OCI-LY1 (cell line): ENCODE measurements at regions not wholly inside any gene's neighbourhood (a gene's known extent, or its start where the extent isn't known, plus 50 kb on each side); places are given as distances from the start of the nearest gene placed in this dataset.

Source experiments
- H2AFZ ChIP-seq: fragments of 200-600 bp; sonication (generic), shearing (Covaris generic); 2 replicates; pipeline ENCODE4 v1.6.0; 2014; ENCODE audit warnings: antibody characterized with exemption, mild to moderate bottlenecking, low read length
- H3F3A ChIP-seq: fragments of 200-600 bp; sonication (generic), shearing (Covaris generic); 2 replicates; pipeline ENCODE4 v1.6.0; 2014; ENCODE audit warnings: mild to moderate bottlenecking, antibody characterized with exemption, low read length, moderate library complexity; ENCODE audit not compliant: insufficient read depth
- H3K27ac ChIP-seq: fragments of 200-600 bp; sonication (generic); 2 replicates; pipeline ENCODE4 v1.5.1; 2014; ENCODE audit warnings: low read length, mixed run types, mild to moderate bottlenecking, low read depth; ENCODE audit not compliant: poor library complexity, severe bottlenecking
- H3K27me3 ChIP-seq: fragments of 200-600 bp; sonication (generic); 2 replicates; pipeline ENCODE4 v1.6.0; 2014; ENCODE audit warnings: antibody characterized with exemption, mild to moderate bottlenecking, low read length, moderate library complexity; ENCODE audit not compliant: insufficient read depth
- H3K36me3 ChIP-seq: fragments of 200-600 bp; sonication (generic); 2 replicates; pipeline ENCODE4 v1.6.1; 2014; ENCODE audit warnings: mild to moderate bottlenecking, antibody characterized with exemption, low read length, moderate library complexity, mixed read lengths; ENCODE audit not compliant: insufficient read depth
- H3K4me1 ChIP-seq: fragments of 200-600 bp; sonication (generic); 2 replicates; pipeline ENCODE4 v1.5.1; 2014; ENCODE audit warnings: mild to moderate bottlenecking, low read length, moderate library complexity; ENCODE audit not compliant: insufficient read depth, severe bottlenecking
- H3K4me2 ChIP-seq: fragments of 200-600 bp; sonication (generic), shearing (Covaris generic); 2 replicates; pipeline ENCODE4 v1.6.1; 2014; ENCODE audit warnings: low read length
- H3K4me3 ChIP-seq: fragments of 200-600 bp; sonication (generic); 2 replicates; pipeline ENCODE4 v1.5.1; 2014; ENCODE audit warnings: low read length, low read depth, mild to moderate bottlenecking, mixed read lengths; ENCODE audit not compliant: poor library complexity, severe bottlenecking
- H3K79me2 ChIP-seq: fragments of 200-600 bp; shearing (Covaris generic); 2 replicates; pipeline ENCODE4 v1.6.1; 2016; ENCODE audit warnings: mixed run types, low read length, mixed read lengths; ENCODE audit not compliant: insufficient read depth
- H3K9ac ChIP-seq: fragments of 200-600 bp; sonication (generic), shearing (Covaris generic); 2 replicates; pipeline ENCODE4 v1.6.1; 2014; ENCODE audit warnings: mild to moderate bottlenecking, low read length, mixed read lengths
- H3K9me2 ChIP-seq: fragments of 200-600 bp; sonication (generic), shearing (Covaris generic); 2 replicates; pipeline ENCODE4 v1.6.1; 2014; ENCODE audit warnings: low read depth, mild to moderate bottlenecking, low read length, mixed read lengths
- H3K9me3 ChIP-seq: fragments of 200-600 bp; shearing (Covaris generic); 2 replicates; pipeline ENCODE4 v1.6.1; 2014; ENCODE audit warnings: low read length, mixed read lengths
- H4K20me1 ChIP-seq: fragments of 200-600 bp; sonication (generic), shearing (Covaris generic); 2 replicates; pipeline ENCODE4 v1.6.0; 2016; ENCODE audit warnings: mild to moderate bottlenecking, low read length; ENCODE audit not compliant: insufficient read depth
- EZH2 ChIP-seq: fragments of 200-600 bp; sonication (generic), shearing (Covaris generic); IDR thresholded peaks from 2 replicates; pipeline ENCODE4 v1.8.0; 2017; ENCODE audit warnings: borderline replicate concordance, mixed run types, mild to moderate bottlenecking, antibody characterized with exemption, low read length, moderate library complexity, mixed read lengths
- TF ChIP-seq, protein P1 (sequence below): fragments of 200-600 bp; sonication (generic), shearing (Covaris generic); IDR thresholded peaks from 2 replicates; pipeline ENCODE4 v1.5.1; 2017; ENCODE audit warnings: mild to moderate bottlenecking, antibody characterized with exemption, low read length, moderate library complexity, mixed read lengths

GRCh38 chr12:31217356-31218130, 108.4 kb downstream of the SINHCAF start:
- Histone ChIP-seq H4K20me1 (no peaks in the 10 kb centered on the region), H3K9me2 (no peaks in the 10 kb centered on the region), H3K4me2 (no peak overlapping the region), H3K9ac (no peak overlapping the region), H3K4me1 (no peaks in the 10 kb centered on the region), H3K27ac (no peak overlapping the region), H2AFZ (no peak overlapping the region), H3F3A (no peaks in the 10 kb centered on the region), H3K4me3 (no peak overlapping the region), H3K9me3 (no peaks in the 10 kb centered on the region), H3K27me3 (no peaks in the 10 kb centered on the region), H3K79me2 (no peaks in the 10 kb centered on the region), H3K36me3 (no peaks in the 10 kb centered on the region)
- TF ChIP-seq, protein P1, sequence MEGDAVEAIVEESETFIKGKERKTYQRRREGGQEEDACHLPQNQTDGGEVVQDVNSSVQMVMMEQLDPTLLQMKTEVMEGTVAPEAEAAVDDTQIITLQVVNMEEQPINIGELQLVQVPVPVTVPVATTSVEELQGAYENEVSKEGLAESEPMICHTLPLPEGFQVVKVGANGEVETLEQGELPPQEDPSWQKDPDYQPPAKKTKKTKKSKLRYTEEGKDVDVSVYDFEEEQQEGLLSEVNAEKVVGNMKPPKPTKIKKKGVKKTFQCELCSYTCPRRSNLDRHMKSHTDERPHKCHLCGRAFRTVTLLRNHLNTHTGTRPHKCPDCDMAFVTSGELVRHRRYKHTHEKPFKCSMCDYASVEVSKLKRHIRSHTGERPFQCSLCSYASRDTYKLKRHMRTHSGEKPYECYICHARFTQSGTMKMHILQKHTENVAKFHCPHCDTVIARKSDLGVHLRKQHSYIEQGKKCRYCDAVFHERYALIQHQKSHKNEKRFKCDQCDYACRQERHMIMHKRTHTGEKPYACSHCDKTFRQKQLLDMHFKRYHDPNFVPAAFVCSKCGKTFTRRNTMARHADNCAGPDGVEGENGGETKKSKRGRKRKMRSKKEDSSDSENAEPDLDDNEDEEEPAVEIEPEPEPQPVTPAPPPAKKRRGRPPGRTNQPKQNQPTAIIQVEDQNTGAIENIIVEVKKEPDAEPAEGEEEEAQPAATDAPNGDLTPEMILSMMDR = no peak
- TF ChIP-seq EZH2 = no peak

DNA sequence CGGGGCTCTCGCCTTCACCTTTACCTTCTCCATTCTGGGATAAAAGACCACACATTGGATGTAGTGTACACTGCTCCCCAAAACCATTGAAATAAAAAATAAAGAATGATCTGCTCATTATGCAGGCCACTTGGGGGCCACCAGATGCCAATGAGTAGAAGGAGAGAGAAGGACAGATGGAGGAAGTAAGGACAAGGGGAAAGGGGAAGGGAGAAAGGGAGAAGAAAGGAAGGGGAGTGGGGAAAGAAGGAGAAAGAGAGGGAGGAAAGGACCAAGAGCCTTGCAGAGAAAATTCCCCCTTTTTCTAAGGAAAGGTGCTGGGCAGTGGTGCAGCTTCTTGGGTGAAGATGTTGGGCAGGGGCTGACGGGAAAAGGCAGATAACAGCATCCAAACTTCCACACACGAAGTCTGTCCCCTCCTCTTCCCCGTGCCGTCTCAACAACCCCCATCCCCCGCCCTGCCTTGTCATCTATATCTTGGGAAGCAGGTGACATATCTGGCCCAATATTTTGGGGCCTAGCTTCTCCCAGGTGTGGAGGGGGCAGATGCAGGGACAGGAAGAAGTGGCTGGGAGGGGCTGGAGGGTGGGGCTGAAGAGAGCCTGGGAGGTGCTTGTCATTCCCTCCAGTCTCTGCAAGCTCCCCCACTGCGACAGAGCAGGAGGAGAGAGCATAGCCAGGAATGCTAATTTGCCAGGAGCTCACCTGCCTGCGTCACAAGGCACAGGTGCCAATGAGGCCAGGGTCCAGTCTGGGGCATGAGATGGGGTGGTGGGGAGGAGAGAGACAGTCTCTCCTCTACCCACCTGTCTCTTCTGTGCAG, 107.5 kb downstream of the SINHCAF start:
- TF ChIP-seq, protein P1 = no peak
- TF ChIP-seq EZH2 = no peak
- no peaks in the 10 kb centered on the region for H3K4me1 ChIP-seq

GRCh38 chr12:31219521-31219920, 106.4 kb downstream of the SINHCAF start:
- H3F3A ChIP-seq = no peaks in the 10 kb centered on the region
- H3K27ac ChIP-seq = no peak overlapping the region
- H3K4me2 ChIP-seq = no peak overlapping the region
- no peak overlapping the region for H3K9ac ChIP-seq
- H3K9me3 ChIP-seq = no peaks in the 10 kb centered on the region
- no peak overlapping the region for H2AFZ ChIP-seq
- no peaks in the 10 kb centered on the region for H3K27me3 ChIP-seq
- H3K9me2 ChIP-seq = no peaks in the 10 kb centered on the region
- H3K4me1 ChIP-seq = no peaks in the 10 kb centered on the region
- H3K79me2 ChIP-seq = no peaks in the 10 kb centered on the region
- H4K20me1 ChIP-seq = no peaks in the 10 kb centered on the region
- no peak overlapping the region for H3K4me3 ChIP-seq
- TF ChIP-seq, protein P1 = no peak
- TF ChIP-seq EZH2 = no peak
- no peaks in the 10 kb centered on the region for H3K36me3 ChIP-seq

More for the DNA sequence above, 107.5 kb downstream of the SINHCAF start:
- Histone ChIP-seq H3K4me3 (no peak overlapping the region), H3K27me3 (no peaks in the 10 kb centered on the region), H2AFZ (no peak overlapping the region), H3F3A (no peaks in the 10 kb centered on the region), H3K79me2 (no peaks in the 10 kb centered on the region), H3K9me2 (no peaks in the 10 kb centered on the region), H3K9ac (no peak overlapping the region), H3K9me3 (no peaks in the 10 kb centered on the region), H3K36me3 (no peaks in the 10 kb centered on the region), H3K27ac (no peak overlapping the region), H3K4me2 (no peak overlapping the region), H4K20me1 (no peaks in the 10 kb centered on the region)
